ENCODE measurements at regions not wholly inside any gene's neighbourhood (a gene's known extent, or its start where the extent isn't known, plus 50 kb on each side); places are given as distances from the start of the nearest gene placed in this dataset.

DNA sequence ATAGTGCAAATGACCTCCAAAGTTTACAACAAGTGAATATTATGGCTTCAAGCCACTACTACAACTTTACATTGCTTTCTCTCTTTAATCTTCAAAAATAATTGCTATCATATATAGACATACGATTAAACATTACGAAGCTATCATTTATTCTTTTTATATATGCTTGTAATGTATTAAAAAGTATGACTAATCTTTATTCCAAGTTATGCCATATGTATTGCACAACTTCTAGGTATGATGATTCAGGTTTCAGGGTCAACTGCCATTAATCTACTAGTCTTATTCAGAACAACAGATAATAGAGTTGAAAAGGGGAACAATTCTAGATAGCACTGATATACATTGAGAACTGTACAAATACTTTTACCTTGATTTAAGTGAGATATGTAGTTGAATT is 506.2 kb upstream of the TMEFF2 start:
- POLR2A ChIA-PET, result no interaction called here
- FAIRE-seq, result no peak

More for the DNA sequence above, 506.2 kb upstream of the TMEFF2 start:
- no peaks in the 10 kb centered on the region for H3K27me3 ChIP-seq (ENCODE audit: control insufficient read depth in 2 of 2, insufficient read depth in 2 of 2, low read length in 2 of 2)
- no peak for DNase-seq (ENCODE audit: low read depth, low spot score)
- TF ChIP-seq EZH2 (IDR thresholded peaks at IDR 0.05; ENCODE audit: borderline replicate concordance, low read depth, low read length, severe bottlenecking), result no peak
- no peak for TF ChIP-seq JUN (IDR thresholded peaks at IDR 0.05; ENCODE audit: borderline replicate concordance, insufficient read depth, insufficient read length, low read depth)
- TF ChIP-seq MYC (IDR thresholded peaks at IDR 0.05; ENCODE audit: low read depth, low read length), result no peak
- no peak for TF ChIP-seq POLR2AphosphoS5 (IDR thresholded peaks at IDR 0.05; ENCODE audit: insufficient read depth, low read depth, low read length)
- TF ChIP-seq POLR2A (IDR thresholded peaks at IDR 0.05; ENCODE audit: low read depth, low read length), result no peak
- TF ChIP-seq GATA2 (IDR thresholded peaks at IDR 0.05; ENCODE audit: insufficient read depth, insufficient read length, low read depth, low read length), result no peak
- TF ChIP-seq FOS (IDR thresholded peaks at IDR 0.05; ENCODE audit: borderline replicate concordance, insufficient read depth, low read length), result no peak
- TF ChIP-seq, protein P1, sequence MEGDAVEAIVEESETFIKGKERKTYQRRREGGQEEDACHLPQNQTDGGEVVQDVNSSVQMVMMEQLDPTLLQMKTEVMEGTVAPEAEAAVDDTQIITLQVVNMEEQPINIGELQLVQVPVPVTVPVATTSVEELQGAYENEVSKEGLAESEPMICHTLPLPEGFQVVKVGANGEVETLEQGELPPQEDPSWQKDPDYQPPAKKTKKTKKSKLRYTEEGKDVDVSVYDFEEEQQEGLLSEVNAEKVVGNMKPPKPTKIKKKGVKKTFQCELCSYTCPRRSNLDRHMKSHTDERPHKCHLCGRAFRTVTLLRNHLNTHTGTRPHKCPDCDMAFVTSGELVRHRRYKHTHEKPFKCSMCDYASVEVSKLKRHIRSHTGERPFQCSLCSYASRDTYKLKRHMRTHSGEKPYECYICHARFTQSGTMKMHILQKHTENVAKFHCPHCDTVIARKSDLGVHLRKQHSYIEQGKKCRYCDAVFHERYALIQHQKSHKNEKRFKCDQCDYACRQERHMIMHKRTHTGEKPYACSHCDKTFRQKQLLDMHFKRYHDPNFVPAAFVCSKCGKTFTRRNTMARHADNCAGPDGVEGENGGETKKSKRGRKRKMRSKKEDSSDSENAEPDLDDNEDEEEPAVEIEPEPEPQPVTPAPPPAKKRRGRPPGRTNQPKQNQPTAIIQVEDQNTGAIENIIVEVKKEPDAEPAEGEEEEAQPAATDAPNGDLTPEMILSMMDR (IDR thresholded peaks at IDR 0.05; ENCODE audit: extremely low read depth in 1 of 2, insufficient read depth in 1 of 2, low read depth in 1 of 2, low read length in 2 of 2), result no peak
- TF ChIP-seq, protein P2, sequence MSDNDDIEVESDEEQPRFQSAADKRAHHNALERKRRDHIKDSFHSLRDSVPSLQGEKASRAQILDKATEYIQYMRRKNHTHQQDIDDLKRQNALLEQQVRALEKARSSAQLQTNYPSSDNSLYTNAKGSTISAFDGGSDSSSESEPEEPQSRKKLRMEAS (IDR thresholded peaks at IDR 0.05; ENCODE audit: insufficient read depth, insufficient read length), result no peak
- H3K4me3 ChIP-seq (replicated peaks in 1 of 3; ENCODE audit: insufficient read depth in 1 of 3, low read depth in 1 of 3, low read length in 3 of 3), result no peak overlapping the region
- dilution Hi-C loops (cut with MboI; ENCODE audit: extremely low pct_ligation_motif_present, low sequenced_read_pairs), result no loop called here
- no peak overlapping the region for H2AFZ ChIP-seq (ENCODE audit: low read depth, low read length)
- H3K4me1 ChIP-seq (ENCODE audit: control insufficient read depth, extremely low read depth, insufficient read depth, low read length), result no peaks in the 10 kb centered on the region
- no peak overlapping the region for H3K4me2 ChIP-seq (ENCODE audit: insufficient read depth, low read length)
- H3K36me3 ChIP-seq (ENCODE audit: control insufficient read depth in 2 of 2, extremely low read depth in 1 of 2, insufficient read depth in 2 of 2, low read length in 2 of 2), result no peaks in the 10 kb centered on the region
- H3K79me2 ChIP-seq (ENCODE audit: control insufficient read depth, insufficient read depth, low read length), result no peaks in the 10 kb centered on the region
- no TSS peak for BruUV-seq (replicated peaks)
- no peaks in the 10 kb centered on the region for H3K9me3 ChIP-seq (replicated peaks; ENCODE audit: control insufficient read depth, insufficient read depth, low read length)
- H3K27ac ChIP-seq (ENCODE audit: insufficient read depth, low read depth, low read length), result no peak overlapping the region
- intact Hi-C loops (cut with micrococcal nuclease), result no loop called here
- H4K20me1 ChIP-seq (replicated peaks; ENCODE audit: control insufficient read depth, extremely low read depth, insufficient read depth, low read length), result no peaks in the 10 kb centered on the region
- CTCF ChIA-PET, result no interaction called here
- no peak overlapping the region for H3K9ac ChIP-seq (replicated peaks; ENCODE audit: extremely low read depth, insufficient read depth, low read length)
- H3K9me1 ChIP-seq (replicated peaks; ENCODE audit: control insufficient read depth, extremely low read depth, insufficient read depth, low read length), result no peaks in the 10 kb centered on the region

Data from endothelial cell of umbilical vein (primary cell).